NT2/D1 (cell line): ENCODE measurements at regions not wholly inside any gene's neighbourhood (a gene's known extent, or its start where the extent isn't known, plus 50 kb on each side); places are given as distances from the start of the nearest gene placed in this dataset.

Experiments
- DNase-seq: peaks from one replicate; pipeline ENCODE4 v3.0.0-alpha.2; 2011; ENCODE audit warnings: low read depth, low spot score
- H3K27me3 ChIP-seq: 2 replicates; pipeline ENCODE4 v1.6.0; 2011; ENCODE audit warnings: mild to moderate bottlenecking; ENCODE audit not compliant: insufficient read length, insufficient read depth
- H3K36me3 ChIP-seq: 2 replicates; pipeline ENCODE4 v1.6.1; 2011; ENCODE audit warnings: mild to moderate bottlenecking, low read length, mixed read lengths; ENCODE audit not compliant: insufficient read depth, insufficient read length
- H3K4me1 ChIP-seq: 2 replicates; pipeline ENCODE4 v1.5.1; 2011; ENCODE audit not compliant: insufficient read depth, insufficient read length
- H3K4me3 ChIP-seq: 2 replicates; pipeline ENCODE4 v1.5.1; 2011; ENCODE audit warnings: low read depth; ENCODE audit not compliant: insufficient read length
- H3K9ac ChIP-seq: 2 replicates; pipeline ENCODE4 v1.6.0; 2011; ENCODE audit warnings: low read depth; ENCODE audit not compliant: insufficient read length
- H3K9me3 ChIP-seq: 2 replicates; pipeline ENCODE4 v1.5.1; 2011; ENCODE audit warnings: mild to moderate bottlenecking, low read length; ENCODE audit not compliant: insufficient read depth
- SUZ12 ChIP-seq: IDR thresholded peaks from 2 replicates; pipeline ENCODE4 v1.6.1; 2011; ENCODE audit not compliant: insufficient read length, insufficient read depth; ENCODE audit errors: extremely low read depth
- YY1 ChIP-seq: IDR thresholded peaks from 2 replicates; pipeline ENCODE4 v1.6.1; 2011; ENCODE audit not compliant: insufficient read length, insufficient read depth
- ZNF274 ChIP-seq: IDR thresholded peaks from 2 replicates; pipeline ENCODE4 v1.6.1; 2011; ENCODE audit warnings: mild to moderate bottlenecking, low read depth, low read length

GRCh38 chr7:15801041-15801440, 114.6 kb upstream of the MEOX2 start:
- DNase-seq: no peak
- Histone ChIP-seq H3K9me3 (no peaks in the 10 kb centered on the region), H3K36me3 (no peaks in the 10 kb centered on the region), H3K27me3 (no peaks in the 10 kb centered on the region), H3K9ac (no peak overlapping the region), H3K4me1 (no peaks in the 10 kb centered on the region), H3K4me3 (no peak overlapping the region)
- no peak for TF ChIP-seq YY1
- TF ChIP-seq SUZ12: no peak
- no peak for TF ChIP-seq ZNF274

DNA sequence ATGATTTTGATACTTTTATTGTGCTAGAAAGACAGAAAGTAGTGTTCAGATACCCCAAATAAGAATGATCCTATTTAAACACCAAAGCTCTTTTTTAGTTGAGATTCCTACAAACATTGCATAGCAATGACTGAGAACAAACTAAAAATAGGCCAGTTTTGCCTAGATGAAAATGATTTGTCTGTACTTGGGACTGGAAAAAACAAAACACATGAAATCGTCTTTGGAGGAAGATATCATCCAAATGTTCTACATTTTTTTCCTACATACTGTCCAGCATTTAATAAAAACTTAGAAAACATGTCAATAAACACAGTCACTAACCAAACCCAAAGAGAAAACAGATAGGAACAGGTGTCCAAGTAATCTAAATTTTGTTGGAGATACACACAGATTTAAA, 111.6 kb upstream of the MEOX2 start:
- no peak for TF ChIP-seq SUZ12
- TF ChIP-seq YY1: no peak
- TF ChIP-seq ZNF274: no peak
- Histone ChIP-seq H3K9me3 (no peaks in the 10 kb centered on the region), H3K27me3 (no peaks in the 10 kb centered on the region), H3K9ac (no peak overlapping the region), H3K4me1 (no peaks in the 10 kb centered on the region), H3K36me3 (no peaks in the 10 kb centered on the region), H3K4me3 (no peak overlapping the region)
- no peak for DNase-seq

- TF ChIP-seq ZNF274 (no peak), SUZ12 (no peak), YY1 (no peak)
- Histone ChIP-seq H3K27me3 (no peaks in the 10 kb centered on the region), H3K4me3 (no peak overlapping the region), H3K36me3 (no peaks in the 10 kb centered on the region), H3K9ac (no peak overlapping the region), H3K9me3 (no peaks in the 10 kb centered on the region), H3K4me1 (no peaks in the 10 kb centered on the region)
- DNase-seq: no peak
Observed at GRCh38 chr7:15795393-15795792, 108.9 kb upstream of the MEOX2 start.

DNA sequence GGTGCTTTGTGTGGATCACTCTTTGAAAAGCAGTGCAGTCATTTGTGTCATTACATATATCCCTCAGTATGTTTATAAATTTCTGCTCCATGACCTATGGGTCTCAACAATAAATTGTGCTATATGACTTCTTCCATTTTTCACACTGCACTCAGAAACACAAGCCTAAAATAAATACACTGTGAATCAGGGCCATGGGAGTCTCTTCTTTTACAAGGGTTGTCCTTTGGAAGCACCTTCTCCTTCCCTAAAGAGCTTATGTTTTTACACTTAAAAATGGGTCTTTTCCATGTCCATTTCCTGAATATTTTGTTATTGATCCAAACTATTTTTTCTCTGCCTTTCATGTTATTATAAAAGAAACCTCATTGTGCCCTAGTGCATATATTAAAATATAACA, 108.3 kb upstream of the MEOX2 start:
- Histone ChIP-seq H3K9me3 (no peaks in the 10 kb centered on the region), H3K27me3 (no peaks in the 10 kb centered on the region), H3K9ac (no peak overlapping the region), H3K4me3 (no peak overlapping the region), H3K36me3 (no peaks in the 10 kb centered on the region), H3K4me1 (no peaks in the 10 kb centered on the region)
- DNase-seq: no peak
- no peak for TF ChIP-seq YY1
- no peak for TF ChIP-seq ZNF274
- TF ChIP-seq SUZ12: no peak

DNA sequence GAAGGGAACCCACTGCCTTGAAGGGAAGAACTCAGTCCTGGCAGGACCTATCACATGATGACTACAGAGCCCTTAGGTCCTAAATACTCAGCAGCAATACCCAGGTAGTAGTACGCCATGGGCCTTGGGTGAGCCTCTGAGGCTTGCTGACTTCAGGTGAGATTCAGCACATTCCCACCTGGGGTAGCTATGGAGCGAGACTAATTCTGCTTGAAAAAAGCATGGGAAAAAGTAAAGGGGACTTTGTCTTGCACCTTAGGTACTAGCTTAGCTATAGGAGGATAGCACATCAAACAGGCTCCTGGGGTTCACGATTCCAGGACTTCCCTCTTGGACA, 98.2 kb upstream of the MEOX2 start:
- no peak overlapping the region for H3K4me3 ChIP-seq
- no peak for TF ChIP-seq ZNF274
- TF ChIP-seq YY1: no peak
- TF ChIP-seq SUZ12: no peak
- H3K27me3 ChIP-seq: no peaks in the 10 kb centered on the region
- no peaks in the 10 kb centered on the region for H3K36me3 ChIP-seq
- H3K9me3 ChIP-seq: no peaks in the 10 kb centered on the region
- H3K4me1 ChIP-seq: no peaks in the 10 kb centered on the region
- H3K9ac ChIP-seq: no peak overlapping the region
- DNase-seq: no peak

- H3K4me1 ChIP-seq: no peaks in the 10 kb centered on the region
- H3K27me3 ChIP-seq: no peaks in the 10 kb centered on the region
- TF ChIP-seq YY1: no peak
- no peak for TF ChIP-seq SUZ12
- no peak for TF ChIP-seq ZNF274
- DNase-seq: no peak
- H3K9me3 ChIP-seq: no peaks in the 10 kb centered on the region
- no peak overlapping the region for H3K4me3 ChIP-seq
- H3K9ac ChIP-seq: no peak overlapping the region
- H3K36me3 ChIP-seq: no peaks in the 10 kb centered on the region
Observed at GRCh38 chr7:15783987-15784693, 97.7 kb upstream of the MEOX2 start.

- Histone ChIP-seq H3K4me1 (no peaks in the 10 kb centered on the region), H3K27me3 (no peaks in the 10 kb centered on the region), H3K9me3 (no peaks in the 10 kb centered on the region), H3K4me3 (no peak overlapping the region), H3K9ac (no peak overlapping the region), H3K36me3 (no peaks in the 10 kb centered on the region)
- no peak for DNase-seq
- TF ChIP-seq SUZ12 (no peak), ZNF274 (no peak), YY1 (no peak)
Observed at GRCh38 chr7:15782656-15783055, 96.2 kb upstream of the MEOX2 start.
